Activated CD4-positive, alpha-beta T cell treated with anti-CD3 and anti-CD28 coated beads, Interleukin-2, amount 50 U/mL, for 1 hour (primary cell): ENCODE measurements at regions not wholly inside any gene's neighbourhood (a gene's known extent, or its start where the extent isn't known, plus 50 kb on each side); places are given as distances from the start of the nearest gene placed in this dataset.

Experiments used
- DNase-seq: peaks from one replicate; pipeline ENCODE4 v3.0.0-alpha.2; 2020

DNA sequence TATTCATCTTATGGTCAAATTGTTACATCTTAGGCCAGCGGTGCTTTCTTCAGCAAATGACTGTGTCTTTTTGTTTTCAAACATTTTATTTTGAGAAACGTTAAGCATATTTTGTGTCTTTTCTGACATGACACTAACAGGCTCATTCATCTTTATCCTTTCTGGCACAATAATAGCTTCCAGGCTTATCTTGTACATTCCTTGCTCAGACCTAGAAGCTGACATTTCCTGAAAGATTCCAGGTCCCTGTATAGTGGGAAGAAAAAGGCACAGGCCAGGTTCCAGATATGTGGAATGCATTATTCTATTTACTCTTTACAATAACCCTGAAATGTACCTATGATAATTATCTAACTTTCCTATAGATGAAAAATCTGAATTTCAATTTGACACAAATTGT is 379.1 kb upstream of the B3GAT1 start:
- DNase-seq: no peak

DNA sequence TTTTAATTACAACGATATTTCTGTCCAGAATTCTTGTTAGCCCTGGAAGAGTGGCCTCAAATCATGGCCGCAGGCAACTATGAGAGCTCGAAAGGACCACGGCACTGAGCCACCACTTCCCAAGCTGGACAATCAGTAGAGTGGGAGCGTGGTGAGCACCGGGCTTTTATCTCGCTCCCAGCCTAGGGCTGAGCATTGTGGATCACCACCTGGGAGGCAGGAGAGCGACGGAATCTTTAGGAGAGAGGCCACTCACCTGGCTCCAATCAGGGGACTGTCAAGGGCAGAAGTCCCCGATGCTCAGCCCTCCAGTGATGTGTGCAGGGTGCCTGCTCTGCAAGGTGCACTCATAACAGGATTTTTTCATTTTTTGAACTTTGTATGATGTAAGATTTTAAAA is 377.1 kb upstream of the B3GAT1 start:
- no peak for DNase-seq

DNA sequence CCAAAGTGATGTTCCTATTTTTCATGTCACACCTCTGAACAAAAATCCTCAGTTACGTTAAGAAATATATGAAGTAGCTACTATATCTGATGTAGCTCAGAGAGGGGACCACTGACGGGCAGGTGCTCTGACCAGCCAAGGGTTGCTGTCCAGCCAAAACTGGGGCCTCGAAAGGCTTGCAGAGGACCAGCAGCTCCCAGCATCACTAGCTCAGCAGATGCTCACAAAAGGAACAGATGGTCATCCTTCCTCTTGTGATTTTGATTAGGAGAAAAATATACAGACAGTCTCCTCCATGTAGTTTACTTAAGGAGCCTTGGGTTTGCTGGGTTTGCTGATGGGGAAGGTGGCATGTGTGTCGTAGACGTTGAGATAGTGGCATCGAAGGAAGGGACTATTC is 374.6 kb upstream of the B3GAT1 start:
- no peak for DNase-seq

DNA sequence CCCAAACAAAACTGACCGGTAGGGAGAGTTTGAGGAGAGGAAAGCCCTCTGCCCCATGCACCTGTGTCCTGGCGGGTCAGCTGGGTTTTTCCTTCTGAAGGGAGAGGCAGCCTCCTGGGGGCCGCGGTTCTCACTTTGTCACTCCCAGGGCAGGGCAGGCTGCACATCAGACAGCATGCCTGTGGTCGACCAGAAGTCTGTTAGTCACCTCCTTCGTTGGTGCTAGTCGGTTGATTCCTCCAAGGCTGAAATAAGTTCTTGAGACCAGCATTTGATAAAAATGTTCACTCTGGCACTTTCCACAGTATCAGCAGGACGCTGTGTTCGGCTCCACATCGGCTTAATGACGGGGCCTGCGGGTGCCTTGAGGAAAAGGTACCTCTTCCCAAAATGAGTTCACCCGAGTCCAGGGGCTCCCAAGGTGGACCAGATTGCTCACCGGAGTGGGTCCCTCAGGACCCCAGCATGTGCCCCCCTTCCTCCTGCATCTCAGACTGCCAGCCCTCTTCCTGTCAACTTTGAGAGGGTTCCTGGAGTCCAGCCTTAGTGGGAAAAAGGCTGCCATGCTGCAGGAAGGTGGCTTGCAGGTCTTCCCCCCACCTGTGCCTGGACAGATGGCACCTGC is 373.7 kb upstream of the B3GAT1 start:
- no peak for DNase-seq

DNA sequence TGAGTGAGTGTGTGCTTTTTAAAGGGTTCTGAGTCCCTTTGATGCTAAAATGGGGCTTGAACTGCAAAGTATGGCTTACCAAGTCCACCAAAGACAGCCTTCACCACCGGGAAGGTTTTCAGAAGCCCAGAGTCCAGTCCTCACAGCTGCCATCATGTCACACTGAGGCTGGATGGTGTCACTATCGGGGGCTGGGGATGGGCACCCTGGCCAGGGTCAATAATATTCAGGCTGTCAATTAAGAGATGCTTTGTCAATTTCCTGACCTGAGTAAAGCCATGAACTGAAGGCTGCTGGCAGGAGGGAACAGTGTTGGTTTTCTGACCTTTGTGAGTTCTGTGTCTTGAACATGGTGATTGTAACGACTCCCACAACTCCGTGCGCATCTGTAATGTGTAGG is 373.0 kb upstream of the B3GAT1 start:
- DNase-seq: no peak

DNA sequence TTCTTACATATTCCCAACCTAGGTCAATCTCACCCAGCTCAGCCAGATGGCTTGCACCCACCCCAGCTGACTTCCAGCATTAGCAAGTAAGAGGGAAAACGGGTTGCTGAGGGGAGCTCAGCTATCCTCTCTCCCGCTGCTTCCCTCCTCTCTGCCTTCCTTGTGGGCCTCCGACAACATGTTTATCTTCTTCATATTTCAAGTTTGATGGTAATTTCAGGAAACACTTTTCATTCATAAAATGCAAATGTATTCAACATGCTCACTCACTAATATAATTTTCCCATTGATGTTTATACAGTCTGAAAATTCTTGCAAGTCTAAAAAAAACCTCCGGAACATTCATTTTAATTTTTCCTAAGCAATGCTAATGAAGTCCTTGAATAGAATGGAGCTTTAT is 372.5 kb upstream of the B3GAT1 start:
- no peak for DNase-seq

DNA sequence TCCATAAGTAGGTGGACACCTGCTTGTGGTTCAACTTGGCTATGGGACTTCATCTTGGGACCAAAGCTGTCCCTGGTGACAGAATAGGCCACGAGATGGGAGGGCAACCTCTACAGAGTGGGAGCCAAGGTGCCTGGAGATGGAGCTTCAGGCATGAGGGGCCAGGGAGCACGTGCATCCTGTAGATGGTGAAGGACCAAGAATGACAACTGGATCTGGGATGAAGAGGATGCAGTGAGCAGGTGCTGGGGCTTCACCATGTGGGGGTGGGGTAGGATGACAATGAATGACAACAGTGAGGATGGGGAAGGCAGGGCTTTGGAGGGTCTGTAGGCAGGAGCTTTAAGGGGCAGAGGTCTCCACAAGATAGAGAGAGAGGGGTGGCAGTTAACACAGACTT is 372.0 kb upstream of the B3GAT1 start:
- DNase-seq: no peak

DNA sequence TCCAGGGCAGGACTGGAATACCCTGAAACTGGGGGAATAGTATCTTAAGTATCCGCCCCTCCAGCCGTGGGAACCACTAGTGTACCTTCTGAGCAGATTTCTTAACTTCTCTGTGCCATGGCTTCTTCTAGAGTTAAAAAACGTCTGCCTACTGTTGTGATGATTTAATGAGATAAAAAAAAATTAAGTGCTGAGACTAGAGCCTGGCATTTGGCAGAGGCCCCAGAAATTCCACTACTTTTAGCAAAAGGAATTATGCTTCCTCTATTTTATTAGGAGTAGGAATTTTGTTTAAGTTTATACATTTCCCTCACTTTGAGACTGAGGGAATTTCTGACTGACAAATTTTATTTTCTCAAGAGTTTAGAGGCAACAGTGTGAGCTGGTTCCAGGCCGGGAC is 371.2 kb upstream of the B3GAT1 start:
- DNase-seq: no peak

DNA sequence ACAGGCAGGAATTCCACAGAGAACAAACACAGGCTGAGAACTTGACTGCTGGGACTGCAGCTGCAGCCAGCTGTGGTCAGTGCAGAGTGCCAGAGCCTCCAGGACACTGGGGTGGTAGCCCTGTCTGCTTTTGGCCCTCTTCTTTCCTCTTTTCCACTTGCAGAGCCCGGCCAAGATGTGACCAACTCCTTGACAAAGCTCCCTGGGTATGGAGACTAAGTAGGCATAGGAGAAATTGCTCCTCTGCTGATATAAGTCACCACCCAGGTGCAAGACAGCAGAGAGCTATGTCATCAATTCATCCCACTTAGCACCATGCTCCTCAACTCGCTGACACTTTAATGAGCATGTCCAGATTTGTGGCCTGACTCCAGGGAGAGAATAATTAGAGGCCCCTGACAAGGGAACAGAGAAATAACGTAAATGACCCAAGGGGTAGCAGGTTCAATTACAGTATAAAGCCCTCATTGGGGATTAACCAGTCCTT is 369.4 kb upstream of the B3GAT1 start:
- no peak for DNase-seq

DNA sequence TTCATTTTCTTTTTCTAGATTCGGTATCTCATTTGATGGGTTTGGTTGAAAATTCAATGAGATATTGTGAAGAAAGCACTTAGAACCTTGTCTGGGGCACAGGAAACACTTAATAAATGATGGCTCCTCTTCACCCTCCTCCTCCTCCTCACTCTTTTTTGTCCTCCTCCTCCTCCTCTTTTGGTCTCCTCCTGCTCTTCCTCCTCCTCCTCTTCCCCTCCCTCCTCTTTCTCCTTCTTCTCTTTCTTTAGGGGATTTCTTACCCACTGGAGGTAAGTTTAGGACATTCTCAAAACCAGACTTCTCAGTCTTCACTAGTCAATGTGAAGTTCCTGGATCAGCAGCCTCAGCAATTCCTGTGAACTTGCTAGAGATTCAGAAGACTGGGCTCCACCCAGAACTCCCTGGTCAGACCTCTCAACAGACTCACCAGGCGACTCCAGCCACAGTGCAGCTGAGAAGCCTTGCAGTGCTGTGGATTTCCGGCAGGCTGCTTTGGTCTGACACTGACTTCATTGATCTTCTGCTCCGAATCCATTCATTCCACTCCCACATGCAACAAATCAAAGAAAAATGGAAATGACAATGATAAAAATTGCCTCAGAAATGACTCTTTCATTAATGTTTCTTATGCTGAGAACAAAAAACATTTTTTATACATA is 368.6 kb upstream of the B3GAT1 start:
- no peak for DNase-seq

DNA sequence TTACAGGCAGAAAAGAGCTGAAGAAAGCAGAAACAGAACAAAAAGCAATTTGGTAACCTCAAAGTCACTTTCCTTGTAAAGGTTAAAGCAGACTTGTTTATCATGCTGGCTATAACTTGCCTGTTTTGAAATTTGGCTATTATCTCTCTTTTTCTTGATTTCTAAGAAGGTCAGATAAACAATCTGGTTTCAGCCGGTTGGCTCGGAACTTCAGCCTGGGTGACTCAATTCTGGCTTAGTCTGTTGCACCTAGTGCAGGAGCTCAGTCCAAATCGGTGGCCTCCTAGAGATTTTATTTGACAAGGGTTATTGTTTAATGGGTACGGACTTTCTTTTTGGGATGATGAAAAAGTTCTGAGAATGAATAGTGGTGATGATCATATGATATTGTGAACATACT is 367.1 kb upstream of the B3GAT1 start:
- DNase-seq: no peak

DNA sequence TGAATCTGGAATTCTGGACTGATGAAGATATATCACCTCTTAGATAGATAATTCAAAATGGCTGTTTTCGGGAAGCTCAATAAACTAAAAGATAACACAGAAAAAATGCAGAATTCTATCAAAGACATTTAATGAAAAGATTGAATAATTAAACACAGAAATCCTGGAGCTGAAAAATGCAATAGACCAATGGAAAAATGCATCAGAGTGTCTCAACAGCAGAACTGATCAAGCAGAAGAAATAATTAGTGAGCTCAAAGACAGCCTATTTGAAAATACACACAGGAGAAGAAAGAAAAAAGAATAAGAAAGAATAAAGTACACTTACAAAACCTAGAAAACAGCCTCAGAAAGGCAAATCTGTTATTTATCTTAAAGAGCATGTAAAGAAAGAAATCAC is 356.4 kb upstream of the B3GAT1 start:
- DNase-seq: no peak

DNA sequence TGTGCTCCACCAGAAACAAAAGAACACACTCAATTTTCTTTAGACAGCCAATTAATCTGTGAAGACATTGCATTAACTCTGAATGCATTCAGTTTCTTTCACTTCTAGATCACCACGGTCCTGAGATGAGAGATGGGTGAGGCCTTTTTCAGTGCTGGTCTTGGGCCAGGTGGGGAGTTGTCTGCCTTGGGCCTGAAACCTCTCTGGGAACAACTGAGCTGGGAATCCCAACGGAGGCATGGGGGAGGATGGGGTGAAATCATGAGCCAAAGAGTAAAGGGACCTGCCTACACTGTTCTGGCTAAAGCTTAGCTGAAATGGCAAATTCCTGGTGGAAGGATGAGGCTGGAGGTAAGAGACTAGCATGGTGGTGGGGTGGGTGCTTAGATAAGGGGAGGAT is 353.5 kb upstream of the B3GAT1 start:
- no peak for DNase-seq

DNA sequence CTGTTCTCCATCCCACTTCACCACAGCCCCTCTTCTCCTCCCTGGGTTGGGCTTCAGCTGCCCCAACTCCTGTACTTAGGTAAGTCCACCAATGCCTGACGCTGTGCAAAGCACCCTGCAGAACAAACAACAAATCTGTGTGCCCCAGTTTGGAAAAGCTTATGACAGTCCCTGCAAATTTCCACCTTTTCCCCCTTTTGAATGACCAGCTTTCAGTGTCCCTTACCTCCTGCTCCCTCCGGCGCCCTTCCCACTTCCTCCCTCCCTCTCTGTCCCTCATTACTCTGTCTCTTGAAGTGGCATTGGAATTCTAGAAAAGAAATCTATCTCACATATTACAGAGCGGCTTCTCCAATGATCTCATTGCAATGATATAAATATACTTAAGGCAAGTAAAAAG is 352.9 kb upstream of the B3GAT1 start:
- DNase-seq: no peak

DNA sequence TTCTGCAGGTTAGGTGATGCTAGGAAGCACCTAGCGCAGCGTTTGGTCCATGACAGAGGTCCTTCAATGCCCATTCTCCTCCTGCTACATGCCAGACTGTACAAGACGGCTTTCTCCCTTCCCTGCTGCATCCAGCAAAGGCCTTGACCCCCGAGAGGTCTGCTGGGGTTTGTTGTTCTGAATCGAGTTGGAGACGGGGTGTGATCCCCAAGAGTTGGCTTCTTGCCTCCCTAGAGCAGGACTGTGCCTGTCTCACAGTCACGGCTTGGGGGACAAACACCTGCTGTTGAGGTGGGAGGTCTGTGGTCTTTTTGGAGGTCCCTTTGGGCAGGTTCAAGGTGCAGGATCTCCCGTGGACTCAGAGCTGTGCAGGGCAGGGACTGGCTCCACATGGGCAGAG is 352.3 kb upstream of the B3GAT1 start:
- DNase-seq: no peak

DNA sequence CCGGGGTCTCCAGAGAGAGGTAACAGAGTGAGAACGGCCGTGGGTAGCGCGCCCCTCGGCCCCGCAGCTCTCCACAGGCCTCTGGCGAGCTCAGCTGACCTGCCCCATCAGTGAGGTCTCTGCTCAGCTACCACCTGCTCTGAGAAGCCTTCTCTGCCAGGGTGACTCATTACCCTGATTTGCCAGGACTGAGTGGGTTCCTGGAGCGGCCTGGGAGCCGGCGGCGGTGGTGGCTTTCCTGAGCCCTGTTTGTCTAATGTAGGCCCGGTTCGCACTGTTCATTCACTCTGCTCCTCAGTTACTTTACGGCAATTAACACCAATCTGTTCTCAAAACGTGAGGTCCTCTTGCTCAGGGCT is 351.0 kb upstream of the B3GAT1 start:
- DNase-seq: no peak

DNA sequence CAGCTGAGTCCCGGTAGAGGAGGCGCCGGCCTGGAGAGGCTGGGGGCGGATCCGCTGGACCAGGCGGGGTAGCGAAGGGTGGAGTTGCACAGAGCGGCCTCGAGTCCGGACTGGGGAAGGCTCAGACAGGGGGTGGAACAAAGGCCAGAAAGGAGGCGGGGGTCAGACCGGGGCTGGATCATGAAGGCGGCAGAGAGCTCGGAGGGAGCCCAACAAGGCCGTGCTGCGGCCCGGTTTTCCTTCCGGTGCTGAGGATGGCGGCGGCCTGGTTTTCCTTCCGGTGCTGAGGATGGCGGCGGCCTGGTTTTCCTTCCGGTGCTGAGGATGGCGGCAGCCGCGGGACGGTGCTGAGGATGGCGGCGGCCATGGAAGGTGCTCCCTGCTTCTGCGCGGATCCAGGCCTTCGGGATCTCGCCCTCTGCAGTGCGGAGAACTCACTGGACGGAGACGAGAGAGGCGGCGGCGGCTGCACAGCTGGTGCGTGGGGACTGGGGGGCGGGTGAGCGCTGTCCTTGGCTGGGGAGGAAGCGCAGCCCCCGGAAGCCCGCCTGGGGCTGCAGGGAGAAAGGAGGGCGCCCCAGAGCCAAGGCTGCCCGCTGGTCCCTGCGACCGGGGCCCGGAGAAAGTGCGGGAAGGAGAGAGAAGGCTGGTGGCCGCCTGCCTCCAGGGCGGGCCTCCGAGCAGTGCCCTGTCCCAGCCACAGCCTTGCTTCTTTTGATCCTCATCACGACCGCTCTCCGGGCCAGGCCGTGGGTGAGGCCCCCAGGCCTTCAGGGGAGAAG is 350.4 kb upstream of the B3GAT1 start:
- DNase-seq: no peak

DNA sequence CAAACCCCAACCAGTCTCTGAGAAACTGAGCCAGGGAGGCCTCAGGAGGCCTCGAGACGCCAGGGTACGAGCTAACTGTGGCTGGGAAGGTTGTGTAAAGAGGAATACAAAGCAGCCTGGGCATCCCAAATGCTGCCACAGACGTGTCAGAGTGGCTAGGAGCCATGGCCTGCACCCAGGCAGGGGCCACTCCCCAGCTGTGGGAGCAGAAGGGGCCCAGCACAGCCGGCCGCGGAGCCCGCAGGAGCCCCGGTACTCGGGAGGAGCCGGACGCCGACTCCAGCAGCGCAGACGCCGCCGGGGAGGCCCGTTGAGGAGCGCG is 349.8 kb upstream of the B3GAT1 start:
- DNase-seq: no peak

DNA sequence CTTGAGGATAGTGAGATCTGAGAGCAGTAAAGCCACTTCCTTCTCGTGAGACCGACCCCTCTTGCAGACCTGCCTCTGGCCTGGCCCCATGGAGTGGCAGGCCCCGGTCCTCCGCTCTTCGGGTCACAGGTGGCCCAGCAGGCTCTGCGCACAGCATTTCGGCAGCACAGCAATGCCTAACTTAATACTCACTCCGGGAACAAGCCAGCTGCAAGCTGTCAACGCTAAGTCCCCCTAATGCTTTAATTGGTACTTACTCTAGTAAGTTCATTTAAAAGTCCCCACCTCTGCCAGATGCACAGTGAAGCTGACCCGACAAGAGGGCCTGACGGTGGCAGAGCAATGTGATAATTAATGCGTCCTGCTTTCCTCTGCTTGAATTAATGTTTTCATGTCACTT is 349.3 kb upstream of the B3GAT1 start:
- DNase-seq: no peak

DNA sequence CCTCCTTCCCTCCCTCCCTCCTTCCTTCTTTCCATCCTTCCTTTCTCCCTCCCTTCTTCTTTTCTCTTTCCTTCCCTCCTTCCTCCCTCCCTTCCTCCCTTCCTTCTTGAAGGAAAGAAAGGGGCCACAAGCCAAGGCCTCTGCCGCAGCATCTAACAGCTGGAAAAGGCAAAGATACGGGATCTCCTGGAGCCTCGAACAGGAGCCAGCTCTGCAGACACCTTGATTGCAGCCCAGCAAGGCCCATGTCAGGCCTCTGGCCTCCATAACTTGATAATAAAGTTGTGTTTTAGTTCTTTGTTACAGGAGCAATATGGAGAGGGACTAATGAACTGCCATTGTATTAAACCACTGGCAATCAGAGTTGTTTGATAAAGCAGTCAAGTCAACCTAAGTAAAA is 348.9 kb upstream of the B3GAT1 start:
- DNase-seq: no peak

DNA sequence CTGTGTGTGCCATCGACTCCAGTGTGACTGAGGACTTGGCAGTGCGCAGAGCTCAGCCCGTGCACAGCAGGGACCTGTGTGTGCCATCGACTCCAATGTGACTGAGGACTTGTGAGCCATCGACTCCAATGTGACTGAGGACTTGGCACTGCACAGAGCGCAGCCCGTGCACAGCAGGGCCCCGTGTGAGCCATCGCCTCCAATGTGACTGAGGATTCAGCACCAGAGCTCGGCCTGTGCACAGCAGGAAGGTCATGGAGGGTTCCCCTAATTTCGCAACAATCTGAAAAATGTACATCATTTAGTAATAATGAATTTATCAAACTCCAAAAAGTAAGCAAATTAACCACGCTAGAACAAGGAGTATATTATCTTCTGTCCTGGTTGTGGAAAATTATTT is 348.3 kb upstream of the B3GAT1 start:
- DNase-seq: no peak

DNA sequence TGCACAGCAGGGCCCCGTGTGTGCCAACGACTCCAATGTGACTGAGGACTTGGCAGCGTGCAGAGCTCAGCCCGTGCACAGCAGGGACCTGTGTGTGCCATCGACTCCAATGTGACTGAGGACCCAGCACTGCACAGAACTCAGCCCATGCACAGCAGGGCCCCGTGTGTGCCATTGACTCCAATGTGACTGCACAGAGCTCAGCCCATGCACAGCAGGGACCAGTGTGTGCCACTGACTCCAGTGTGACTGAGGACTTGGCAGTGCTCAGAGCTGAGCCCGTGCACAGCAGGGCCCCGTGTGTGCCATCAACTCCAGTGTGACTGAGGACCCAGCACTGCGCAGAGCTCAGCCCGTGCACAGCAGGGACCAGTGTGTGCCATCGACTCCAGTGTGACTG is 347.8 kb upstream of the B3GAT1 start:
- DNase-seq: no peak

DNA sequence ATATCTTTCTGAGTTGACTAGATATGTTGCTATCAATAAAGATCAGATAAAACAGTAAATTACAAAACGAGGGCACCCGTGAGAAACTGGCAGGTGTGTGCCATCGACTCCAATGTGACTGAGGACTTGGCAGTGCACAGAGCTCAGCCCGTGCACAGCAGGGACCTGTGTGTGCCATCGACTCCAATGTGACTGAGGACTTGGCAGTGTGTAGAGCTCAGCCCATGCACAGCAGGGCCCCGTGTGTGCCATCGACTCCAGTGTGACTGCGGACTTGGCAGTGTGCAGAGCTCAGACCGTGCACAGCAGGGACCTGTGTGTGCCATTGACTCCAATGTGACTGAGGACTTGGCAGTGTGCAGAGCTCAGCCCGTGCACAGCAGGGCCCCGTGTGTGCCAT is 347.2 kb upstream of the B3GAT1 start:
- no peak for DNase-seq

DNA sequence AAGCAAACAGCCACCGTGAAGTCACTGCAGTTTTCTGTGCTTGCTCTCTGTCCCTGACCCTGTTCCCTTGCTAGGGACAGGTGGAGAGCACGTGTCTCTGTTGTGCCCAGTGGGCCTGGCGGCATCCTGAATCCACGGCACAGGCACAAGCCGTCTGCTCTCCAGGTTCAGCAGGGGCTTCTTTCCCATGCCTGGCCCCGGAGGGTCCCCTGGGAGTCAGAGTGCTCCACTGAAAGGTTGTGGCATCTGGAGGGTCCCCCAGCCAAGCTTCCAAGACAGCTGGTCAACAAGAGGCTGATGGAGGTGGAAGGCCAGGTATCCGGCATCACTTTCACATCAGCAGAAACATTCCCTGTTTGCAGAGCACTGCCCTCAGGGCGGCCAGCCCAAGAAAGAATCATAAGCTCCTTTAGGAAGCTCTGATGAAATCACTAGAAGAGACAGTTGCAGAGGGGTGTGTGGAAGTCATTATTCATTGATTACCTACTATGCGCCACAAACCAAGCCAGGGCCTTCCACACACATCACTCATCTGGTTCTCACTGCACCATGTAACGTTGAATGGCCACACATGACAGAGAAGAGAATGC is 346.4 kb upstream of the B3GAT1 start:
- DNase-seq: no peak
